GM12873 (cell line): ENCODE measurements at regions not wholly inside any gene's neighbourhood (a gene's known extent, or its start where the extent isn't known, plus 50 kb on each side); places are given as distances from the start of the nearest gene placed in this dataset.

ENCODE experiments used
- TF ChIP-seq, protein P1 (sequence below): IDR thresholded peaks from 2 replicates; pipeline ENCODE4 v1.5.1; 2012; ENCODE audit warnings: low read depth, mild to moderate bottlenecking, moderate library complexity, low read length, control low read depth; ENCODE audit not compliant: insufficient read depth; ENCODE audit errors: missing control alignments

DNA sequence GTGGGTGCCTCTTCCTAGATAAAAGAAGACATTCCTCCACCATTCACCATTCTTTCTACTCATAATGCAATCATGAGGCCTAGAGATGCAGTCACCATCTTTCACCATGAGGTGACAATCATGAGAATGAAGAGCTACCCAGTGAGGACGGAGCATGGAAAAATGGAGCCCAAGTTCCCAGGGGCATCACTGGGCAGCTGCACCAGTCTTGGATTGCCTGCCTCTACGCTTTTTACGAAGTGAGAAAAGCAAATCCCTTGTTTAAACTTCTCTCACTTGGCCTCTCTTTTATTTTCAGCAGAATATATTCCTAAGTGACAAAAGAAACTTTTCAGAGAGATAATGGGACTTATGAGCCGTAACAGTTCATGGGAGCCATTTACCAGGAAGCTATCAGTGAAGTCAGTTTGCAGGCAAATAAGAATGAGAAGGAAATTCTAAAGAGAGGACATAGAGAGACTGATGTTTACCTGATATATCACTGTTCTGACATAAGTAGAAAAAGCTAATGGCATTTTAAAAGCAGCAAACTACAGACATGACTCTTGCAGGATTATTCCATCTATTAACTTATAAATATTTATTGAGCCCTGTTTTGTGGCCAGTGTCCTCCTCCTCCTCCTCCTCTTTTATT, 90.0 kb upstream of the CPNE4 start:
- TF ChIP-seq, protein P1, sequence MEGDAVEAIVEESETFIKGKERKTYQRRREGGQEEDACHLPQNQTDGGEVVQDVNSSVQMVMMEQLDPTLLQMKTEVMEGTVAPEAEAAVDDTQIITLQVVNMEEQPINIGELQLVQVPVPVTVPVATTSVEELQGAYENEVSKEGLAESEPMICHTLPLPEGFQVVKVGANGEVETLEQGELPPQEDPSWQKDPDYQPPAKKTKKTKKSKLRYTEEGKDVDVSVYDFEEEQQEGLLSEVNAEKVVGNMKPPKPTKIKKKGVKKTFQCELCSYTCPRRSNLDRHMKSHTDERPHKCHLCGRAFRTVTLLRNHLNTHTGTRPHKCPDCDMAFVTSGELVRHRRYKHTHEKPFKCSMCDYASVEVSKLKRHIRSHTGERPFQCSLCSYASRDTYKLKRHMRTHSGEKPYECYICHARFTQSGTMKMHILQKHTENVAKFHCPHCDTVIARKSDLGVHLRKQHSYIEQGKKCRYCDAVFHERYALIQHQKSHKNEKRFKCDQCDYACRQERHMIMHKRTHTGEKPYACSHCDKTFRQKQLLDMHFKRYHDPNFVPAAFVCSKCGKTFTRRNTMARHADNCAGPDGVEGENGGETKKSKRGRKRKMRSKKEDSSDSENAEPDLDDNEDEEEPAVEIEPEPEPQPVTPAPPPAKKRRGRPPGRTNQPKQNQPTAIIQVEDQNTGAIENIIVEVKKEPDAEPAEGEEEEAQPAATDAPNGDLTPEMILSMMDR: no peak

DNA sequence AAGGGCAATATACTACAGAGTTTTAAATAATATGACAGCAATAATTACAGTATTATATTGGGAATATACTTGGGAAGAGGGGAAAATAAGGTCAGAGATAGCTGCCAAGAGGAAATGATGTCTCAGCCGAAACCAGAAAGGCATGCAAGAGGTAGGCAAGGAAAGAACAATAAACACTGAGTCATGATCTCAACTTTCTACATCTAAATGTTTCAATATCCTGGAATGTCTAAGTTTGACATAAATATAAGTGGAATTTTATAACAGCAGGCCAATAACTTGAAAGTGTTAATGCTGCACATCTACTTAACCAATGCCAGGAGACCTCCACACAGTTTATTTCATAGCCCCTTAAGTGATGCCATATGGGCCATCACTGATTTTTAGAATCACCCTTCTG, 99.8 kb upstream of the CPNE4 start:
- TF ChIP-seq, protein P1: no peak

DNA sequence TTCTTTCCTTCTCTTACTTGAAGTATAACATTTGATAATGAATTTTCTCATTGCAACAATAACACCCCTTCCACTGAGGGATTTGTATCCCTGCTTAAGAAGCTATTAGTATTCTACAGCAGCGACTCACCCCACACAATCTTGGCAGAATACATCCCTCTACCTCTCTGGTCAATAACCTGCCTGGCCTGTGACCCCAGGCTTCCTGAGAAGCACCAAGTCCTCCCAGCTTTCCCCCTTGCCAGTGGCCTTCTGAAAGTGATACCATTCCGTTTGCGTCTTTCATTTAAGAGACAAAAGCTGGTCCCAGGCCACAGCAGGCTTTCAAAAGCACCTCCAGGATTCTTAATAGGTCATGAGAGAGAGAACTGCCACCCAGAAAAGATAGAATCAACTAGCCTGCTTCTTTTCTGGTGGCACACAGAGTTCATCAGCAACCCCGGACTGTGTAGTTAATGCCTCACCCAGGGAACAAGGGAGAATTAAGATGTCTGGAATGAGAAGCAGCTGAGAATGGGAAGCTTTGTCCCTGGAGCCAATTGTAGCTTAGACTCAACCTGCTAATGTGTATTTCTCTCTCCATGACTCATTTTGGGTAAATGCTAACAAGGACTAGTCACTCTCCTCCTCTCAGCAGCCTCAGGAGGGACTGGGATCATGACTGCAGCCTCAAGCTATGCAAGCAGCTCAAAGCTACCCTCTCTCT, 101.0 kb upstream of the CPNE4 start:
- TF ChIP-seq, protein P1: no peak

DNA sequence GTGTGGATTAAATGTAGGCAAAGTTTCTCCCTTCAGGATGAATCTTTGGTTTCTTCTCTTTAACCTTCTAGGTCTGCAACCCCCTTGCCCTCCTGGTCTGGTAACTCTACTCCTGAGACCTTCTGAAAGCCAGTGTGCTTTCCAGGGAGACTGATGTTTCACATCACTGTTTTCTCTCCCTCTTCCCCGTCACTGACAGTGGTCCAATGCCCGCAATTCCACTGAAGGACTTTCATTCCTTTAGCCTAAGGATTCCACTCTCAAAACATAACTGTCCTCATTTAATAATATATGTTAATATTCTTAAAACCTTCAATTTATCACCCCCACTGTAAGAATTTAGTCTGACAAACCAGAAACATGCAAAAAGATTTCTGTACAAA, 101.5 kb upstream of the CPNE4 start:
- TF ChIP-seq, protein P1: no peak

DNA sequence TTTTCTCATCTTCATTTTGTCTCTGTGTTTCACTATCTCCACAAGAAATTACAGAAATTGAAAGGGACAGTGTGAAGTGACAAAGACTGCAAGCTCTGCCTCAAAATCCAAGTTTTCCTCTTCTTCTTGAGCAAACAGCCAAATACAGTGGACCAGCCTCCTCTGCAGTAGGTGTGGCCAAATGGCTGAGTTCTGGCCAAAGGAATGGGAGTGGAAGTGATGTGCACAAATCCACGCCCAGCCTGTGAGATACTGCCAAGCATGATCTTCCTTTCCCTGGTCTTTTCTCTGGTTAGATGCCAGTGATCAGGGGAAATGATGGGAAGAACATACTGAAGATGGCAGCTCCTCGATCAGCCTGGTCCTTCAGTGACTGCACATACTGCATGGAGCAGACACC, 111.0 kb upstream of the CPNE4 start:
- TF ChIP-seq, protein P1: no peak

DNA sequence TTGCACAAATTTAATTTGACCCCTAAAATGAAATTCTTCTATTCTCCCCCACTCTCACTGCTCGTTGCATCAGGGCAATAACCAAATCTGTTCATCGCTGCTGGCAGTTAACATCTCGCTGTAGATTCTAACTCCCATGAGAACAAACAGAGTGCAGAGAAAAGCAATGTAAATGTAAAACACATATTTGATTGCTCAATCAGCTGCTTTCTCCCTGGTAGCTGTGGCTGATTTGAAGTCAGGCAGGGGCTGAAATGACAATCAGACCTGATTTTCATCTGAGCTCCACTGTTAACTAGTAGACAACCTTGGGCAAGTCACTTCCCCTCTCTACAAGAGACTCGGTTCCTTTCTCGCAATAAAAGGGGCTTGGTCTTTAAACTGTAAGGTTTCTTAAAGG, 119.8 kb upstream of the CPNE4 start:
- TF ChIP-seq, protein P1: no peak

DNA sequence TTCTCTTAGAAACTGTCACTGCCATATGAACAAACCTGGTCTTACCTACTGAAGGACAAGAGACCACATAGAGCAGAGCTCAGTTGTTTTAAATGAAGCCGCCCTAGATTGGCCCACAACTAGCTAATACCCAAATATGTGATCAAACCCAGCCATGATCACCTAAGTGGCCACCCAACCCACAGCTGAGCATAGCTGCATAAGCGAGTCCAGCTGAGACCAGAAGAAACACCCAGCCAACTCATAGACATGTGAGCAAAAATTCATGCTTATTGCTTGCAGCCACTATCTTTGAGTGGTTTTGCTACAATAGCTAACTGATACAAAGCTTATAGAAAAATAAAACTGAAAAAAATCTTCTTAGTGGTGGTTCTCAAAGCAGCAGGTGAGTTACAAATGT, 124.3 kb upstream of the CPNE4 start:
- TF ChIP-seq, protein P1: no peak
